ENCODE measurements at regions not wholly inside any gene's neighbourhood (a gene's known extent, or its start where the extent isn't known, plus 50 kb on each side); places are given as distances from the start of the nearest gene placed in this dataset.

DNA sequence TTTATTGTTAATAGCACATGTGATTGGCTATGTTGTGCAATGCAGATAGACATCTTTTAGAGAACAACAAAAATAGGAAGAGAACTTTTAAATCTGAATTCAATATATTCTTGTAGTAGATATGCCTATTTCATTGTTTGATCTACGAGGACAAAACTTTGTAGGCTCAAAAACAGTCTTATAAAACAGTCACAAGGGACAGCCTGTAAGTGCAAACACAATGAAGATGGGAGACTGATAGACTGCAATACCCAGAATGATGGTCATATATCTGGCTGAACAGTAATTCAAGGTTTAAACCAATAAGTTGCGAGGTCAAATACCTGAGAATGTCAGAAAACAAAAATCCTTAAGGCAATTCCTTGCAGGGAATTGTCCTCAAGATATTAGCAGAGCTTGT is 1342.9 kb upstream of the ADGRB3 start:
- no peak for DNase-seq

DNA sequence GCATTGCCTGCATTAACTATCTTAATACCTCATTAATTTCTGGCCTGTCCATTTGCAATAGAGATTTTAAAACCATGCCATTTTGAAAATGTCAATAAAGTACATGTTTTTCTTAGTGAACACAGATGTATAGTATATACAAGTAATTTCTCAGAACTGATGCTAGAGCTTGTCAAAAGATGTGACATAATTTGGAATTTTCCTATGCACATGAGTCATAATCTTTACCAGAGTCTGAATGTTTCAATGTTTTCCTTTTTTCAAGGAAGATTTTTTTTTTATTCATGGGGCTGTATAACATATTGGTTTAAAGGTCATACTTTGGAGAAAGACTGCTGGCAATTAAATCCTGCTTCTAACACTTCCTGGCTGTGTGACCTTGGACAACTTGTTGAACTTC is 1347.5 kb upstream of the ADGRB3 start:
- DNase-seq, result no peak

DNA sequence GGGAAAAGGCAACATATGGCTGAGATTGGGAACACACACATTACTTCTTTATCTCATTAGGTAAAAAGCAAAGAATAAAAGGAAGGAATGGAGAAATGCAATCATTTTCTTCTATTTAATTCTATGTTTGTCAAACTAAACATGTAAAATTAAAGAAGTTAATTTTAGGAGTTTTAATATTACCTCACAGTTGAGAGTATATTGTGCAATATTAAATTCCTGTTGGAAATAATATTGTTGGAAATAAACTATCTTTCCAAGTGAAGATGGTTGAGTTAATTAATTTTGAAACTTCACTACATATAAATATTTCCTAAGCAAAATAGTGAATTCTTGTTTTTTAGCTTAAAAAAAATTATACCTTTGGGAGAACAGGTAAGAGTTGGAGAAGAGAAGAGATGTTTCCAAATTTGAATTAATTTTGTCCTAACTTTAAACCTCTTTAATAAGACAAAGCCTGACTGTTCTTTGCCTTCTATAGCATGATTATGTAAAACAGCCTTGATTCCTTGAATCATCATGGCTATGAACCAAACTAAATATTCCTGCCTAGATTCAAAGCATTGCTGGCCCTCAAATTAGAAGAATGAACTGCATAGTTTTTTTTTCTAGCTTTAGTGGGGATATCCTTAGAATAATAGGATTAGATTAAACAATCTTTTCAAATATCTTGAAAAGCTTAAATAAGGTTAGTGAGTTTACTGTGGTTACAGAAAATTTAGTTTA is 1349.1 kb upstream of the ADGRB3 start:
- DNase-seq, result no peak

DNA sequence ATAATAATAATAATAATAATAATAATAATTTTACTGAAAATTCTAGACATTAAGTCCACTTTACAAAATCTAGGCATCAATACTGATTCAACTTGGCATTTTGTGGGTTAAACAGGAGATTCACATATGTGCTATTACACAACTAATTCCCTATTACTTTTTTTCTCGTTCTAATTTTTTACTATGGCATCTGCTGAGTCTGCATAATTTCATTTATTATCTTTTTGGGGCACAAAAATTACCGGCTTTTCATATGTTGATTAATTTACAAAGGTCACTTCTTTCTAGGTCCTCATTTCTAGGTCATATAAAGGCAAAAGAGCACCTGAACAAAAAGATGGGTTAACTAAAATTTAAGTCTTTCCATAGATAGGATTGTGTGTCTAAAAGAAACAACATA is 1357.8 kb upstream of the ADGRB3 start:
- no peak for DNase-seq

DNA sequence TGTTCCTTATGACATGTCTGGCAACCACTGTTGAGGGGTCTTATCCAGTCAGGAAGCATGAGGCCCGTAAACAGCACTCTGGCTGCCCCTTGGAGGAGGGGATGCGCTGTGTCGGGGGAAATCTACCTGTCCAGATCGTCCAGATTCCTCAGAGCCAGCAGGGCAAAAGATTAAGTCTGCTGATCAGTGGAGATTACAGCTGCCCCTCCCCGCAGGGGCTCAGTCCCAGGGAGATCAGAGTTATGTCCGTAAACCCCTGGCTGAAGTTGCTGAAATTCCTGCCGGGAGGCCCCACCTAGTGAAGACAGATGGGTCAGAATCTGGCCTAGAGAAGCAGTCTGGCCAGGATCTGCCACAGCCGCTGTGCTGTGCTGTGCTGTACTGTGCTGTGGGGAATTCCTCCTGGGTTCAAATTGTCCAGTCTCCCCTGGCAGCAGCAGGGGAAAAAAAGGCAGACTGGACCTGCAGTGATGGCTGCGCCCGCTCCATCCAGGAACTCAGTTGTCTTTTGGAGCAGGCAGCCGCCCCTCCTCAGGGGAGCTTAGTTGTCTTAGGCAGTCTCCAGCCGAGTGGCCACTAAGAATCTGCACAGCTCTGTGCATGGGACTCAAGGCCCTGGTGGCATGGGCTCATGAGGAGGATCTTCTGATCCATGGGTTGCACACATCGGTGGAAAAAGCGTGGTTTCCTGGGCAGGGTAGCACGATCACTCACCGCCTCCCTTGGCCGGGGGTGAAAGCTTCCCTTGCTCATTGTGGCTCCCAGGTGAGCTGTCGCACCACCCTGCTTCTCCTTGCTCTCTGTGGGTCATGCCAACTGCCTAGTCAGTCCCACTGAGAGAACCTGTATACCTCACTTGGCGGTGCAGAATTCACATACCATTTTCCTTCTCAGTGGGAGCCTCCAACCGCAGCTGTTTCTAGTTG is 1368.8 kb upstream of the ADGRB3 start:
- DNase-seq, result no peak

DNA sequence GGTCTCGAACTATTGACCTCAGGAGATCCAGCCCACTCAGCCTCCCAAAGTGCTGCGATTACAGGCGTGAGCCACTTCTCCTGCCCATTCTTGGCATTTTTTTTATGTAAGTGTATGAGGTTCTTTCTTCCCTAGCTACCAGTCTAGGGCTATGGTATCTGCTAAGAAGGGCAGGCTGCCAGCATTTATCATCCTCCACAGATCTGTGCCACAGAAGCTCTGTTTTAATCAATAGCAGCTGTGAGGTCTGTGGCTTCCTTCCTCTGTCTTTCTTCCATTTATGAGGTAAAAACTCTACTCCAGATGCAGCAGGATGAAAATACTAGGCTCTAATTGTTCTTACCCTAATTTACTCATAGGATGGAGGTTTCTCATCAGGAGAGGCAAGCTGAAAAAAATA is 1382.4 kb upstream of the ADGRB3 start:
- DNase-seq, result peak; percentile 53

DNA sequence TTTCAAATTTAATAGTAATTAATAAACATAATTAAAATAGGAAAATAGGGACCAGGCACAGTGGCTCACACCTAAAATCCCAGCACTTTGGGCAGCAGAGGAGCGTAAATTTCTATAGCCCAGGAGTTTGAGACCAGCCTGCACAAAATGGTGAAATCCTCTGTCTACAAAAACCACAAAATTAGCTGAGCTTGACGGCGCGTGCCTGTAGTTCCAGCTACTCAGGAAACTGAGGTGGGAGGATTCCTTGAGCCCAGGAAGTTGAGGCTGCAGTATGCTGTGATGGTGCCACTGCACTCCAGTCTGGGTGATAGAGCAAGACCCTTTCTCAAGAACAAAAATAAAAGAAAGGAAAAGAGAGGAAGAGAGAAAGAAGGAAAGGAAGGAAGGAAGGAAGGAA is 1387.0 kb upstream of the ADGRB3 start:
- DNase-seq, result no peak

DNA sequence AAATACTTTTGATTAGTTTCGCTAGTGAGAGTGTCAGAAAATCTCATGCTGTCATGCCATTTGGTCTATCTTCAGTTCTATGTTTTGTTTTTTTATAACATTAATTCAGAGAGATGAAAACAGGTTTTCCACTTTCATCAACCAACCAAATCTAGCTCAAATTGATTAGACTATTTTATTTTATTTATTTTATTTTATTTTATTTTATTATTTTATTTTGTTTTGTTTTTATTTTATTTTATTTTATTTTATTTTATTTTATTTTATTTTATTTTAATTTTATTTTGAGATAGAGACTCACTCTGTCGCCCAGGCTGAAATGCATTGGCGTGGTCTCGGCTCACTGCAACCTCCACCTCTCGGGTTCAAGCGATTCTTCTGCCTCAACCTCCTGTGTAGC is 1391.0 kb upstream of the ADGRB3 start:
- DNase-seq, result no peak

DNA sequence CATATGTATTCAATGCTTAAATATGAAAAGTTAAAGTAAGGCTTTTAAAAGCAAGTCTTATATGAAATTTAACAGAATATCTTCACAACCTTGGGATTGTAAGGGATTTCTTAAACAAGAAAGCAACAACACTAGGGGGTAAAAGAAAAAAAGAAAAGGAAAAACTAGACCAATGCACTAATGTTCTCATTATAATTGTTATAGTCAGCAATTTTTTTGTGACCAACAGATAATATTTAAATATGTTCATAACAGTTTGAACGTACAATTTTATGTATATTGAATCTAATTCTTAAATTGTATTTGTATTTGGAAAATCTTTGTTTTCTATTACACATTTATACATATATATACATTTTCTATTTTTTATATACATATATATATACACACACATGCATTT is 1397.8 kb upstream of the ADGRB3 start:
- DNase-seq, result no peak

DNA sequence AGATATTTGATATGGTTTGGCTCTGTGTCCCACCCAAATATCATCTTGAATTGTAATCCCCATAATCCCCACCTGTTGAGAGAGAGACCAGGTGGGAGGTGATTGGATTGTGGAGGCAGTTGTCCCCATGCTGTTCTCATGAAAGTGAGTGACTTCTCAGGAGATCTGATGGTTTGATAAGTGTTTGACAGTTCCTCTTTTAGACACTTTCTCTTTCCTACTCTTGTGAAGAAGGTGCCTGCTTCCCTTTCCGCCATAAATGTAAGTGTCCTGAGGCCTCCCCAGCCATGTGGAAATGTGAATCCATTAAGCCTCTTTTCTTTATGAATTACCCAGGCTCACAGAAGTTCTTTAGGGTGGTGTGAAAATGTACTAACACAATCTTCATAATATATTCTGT is 1404.0 kb upstream of the ADGRB3 start:
- peak; percentile 11 for DNase-seq

DNA sequence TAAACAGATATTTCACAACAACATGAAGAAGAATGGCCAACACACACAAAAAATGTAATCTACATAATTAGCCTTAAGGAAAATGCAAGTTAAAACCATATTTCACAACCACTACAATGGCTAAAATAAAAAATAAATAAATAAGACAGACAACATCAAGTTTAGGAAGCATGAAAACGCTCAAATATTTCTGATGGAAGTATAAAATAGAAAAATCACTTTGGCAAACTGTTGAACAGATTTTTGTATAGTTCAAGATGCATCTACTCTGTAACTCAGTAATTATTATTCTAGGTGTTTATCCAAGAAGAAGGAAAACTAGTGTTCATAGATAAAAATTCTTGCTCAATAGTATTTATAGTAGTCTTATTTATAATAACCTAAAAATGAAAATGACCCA is 1410.1 kb upstream of the ADGRB3 start:
- no peak for DNase-seq

DNA sequence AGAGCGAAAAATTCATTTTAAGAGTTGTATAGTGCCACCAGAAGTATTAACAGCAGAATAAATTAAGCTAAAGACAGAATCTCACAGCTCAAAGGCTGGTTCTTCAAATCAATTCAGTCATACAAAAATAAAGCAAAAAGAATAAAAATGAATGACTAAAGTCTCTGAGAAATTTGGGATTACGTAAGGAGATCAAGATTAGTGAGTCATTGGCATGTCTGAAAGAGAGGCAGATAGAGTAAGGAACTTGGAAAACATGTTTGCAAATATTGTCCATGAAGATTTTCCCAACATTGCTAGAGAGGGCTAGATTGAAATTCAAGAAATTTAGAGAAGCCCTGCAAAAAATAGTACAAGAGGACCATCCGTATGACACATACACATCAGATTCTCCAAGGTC is 1413.9 kb upstream of the ADGRB3 start:
- DNase-seq, result no peak

DNA sequence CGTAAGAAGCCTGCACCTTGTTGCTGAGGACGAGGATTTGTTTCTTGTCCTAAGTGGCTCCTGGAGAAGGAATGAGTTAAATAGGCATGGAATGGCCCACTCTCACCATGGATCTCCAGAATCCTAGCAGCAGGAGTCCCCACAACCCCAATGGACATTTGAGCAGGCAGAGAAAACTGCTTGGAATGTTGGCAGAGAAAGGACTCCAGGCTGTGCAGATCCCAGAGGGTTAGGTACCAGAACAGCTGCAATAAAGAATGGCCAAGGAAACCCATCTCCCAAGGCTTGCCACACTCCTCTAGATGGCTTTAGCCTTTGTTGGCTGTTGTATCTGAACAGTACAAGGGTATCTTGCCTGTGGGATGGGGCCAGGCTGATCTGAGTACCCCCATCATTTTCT is 1415.7 kb upstream of the ADGRB3 start:
- no peak for DNase-seq

DNA sequence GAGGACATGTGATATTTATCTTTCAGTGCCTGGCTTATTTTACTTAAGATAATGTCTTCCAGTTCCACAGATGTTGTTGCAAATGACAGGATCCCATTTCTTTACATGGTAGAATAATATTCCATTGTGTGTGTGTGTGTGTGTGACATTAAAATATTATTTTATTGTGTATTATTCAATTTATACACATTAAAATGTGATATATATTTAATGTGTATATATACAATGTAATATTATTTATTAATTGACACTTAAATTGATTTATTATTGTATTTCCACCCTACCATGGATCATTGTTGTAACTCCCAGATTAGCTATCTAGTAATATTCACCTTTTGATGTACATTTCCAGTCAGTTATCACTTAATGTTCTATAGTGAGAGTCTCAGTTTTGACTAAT is 1422.5 kb upstream of the ADGRB3 start:
- DNase-seq, result no peak

DNA sequence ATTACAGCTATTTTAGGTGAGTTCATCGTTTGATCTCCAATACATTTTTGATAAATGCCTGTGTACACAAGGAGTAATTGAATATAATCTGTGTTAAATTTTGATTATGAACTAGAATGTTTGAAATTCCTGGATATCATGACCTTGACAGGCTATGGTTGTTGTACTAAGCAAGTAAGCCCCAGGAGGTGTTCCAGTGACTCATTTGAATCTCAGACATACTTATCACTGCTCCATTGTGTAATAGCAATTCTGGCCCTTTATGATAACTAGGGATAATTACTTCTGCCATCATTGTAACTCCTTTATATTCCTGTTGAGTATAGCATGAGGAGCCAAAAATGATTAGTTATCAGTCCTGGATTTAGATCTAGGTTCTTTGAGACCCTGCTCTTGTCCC is 1424.6 kb upstream of the ADGRB3 start:
- DNase-seq, result no peak

DNA sequence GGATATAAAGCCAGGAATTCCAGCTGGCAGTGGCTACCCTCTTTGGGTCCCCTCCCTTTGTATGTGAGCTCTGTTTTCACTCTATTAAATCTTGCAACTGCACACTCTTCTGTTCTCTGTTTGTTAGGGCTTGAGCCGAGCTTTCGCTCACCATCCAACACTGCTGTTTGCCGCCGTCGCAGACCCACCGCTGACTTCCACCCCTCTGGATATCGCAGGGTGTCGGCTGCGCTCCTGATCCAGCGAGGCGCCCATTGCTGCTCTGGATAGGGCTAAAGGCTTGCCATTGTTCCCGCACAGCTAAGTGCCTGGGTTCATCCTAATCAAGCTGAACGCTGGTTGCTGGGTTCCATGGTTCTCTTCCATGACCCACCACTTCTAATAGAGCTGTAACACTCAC is 1433.5 kb upstream of the ADGRB3 start:
- DNase-seq, result no peak

DNA sequence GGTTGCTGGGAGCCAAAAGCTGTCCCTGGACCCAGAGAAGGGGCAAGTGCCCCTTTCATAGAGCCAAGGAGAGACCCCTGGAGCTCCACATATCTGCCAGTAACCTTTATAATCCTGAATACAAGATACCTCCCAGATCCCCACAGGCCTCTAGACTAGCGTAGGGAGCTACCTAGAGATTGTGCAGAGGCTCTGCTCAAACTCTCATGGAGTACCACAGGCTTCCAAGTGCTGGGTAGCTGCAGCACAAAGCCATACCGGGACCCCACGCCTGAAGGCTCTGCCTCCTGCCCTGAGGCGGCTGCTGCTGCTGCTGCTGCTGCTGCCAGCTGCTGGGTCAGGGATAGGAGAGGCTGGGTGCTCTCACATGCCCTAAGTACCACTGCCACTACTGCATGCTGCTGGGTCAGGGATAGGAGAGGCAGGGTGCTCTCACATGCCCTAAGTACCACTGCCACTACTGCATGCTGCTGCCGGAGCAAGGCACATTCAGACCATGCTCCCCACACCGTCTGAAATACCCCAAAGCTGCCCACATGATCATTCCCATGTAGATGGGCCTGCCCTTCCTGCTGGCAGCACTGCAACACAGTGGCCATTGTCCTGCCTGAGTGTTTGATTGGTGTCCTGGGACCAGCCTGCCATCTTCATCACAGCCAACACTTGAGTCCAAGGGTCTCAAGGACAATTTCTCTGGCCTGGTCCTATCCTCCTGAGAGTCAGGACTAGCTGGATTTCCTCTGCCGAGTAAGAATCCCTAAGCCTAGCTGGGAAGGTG is 1434.3 kb upstream of the ADGRB3 start:
- no peak for DNase-seq

DNA sequence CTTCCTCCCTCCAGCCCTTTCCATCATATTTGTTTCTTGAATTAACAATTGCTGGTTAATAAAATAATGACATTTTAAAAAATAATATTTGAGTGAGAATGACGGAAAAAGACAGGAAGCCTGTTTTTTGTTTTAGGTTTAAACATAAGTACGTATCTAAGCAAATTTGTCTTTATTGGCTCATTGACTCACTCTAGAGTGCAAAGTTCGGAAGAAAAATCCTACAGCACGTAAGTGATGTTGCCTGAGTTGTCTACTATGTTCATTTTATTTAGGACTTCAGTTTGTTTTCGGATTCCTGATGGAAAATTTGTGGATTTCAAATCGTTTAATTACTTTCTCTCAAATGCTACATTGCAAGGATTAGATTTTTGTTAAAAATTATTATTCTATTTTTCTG is 1435.7 kb upstream of the ADGRB3 start:
- no peak for DNase-seq

DNA sequence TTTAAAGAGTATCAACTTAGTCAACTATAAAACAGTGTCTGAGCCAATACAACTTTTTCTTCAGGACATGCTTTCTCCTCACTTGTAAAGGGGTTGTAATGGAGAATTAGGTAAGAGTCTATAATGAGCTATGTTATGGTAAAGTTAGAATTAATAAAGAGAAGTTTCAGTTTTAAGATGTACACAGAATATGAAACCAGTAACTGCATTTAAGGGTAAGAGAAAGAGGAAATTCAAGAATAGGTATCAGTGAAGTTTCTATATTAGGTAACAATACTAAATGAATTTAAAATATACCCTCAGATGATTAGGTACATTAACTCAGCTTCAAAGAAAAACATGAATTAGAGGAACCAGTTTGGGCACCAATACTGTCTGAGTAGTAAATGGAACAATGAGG is 1444.3 kb upstream of the ADGRB3 start:
- DNase-seq, result no peak

DNA sequence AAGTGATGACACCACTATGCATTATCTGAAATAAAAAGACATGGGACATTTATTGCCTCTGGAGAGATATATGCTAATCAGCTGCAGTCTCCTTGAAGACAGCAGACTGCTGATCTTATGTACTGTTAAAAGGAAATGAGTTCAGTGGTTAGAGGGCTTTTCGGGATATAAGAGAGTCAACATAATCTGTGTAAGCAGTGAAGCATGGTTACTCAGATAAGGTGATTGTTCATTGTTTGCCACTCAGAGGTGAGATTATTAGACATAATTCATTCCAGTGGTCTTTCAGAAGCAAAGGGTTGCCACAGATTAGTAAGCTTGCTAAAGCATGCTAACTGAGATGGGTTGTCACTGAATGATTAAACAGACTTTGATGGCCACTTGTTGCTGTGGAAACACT is 1450.7 kb upstream of the ADGRB3 start:
- peak; percentile 9 for DNase-seq

DNA sequence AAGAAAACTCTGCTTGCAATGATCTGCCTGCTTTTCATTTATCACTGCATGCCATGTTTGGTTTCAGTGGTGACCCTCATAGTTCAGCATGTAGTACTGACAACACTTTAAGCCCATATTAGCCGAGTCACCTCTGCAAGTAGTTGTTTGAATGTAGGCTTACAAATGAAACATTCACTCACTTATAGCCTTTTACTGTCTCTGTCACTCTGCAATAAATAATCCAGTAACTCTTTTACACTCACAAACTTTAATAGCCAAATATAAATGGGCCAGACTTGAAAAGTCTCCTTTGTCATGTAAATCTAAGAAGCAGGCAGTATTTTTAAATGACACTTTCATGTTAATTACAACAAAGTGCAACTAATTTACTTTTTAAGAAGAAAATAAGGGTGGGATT is 1460.0 kb upstream of the ADGRB3 start:
- DNase-seq, result no peak

DNA sequence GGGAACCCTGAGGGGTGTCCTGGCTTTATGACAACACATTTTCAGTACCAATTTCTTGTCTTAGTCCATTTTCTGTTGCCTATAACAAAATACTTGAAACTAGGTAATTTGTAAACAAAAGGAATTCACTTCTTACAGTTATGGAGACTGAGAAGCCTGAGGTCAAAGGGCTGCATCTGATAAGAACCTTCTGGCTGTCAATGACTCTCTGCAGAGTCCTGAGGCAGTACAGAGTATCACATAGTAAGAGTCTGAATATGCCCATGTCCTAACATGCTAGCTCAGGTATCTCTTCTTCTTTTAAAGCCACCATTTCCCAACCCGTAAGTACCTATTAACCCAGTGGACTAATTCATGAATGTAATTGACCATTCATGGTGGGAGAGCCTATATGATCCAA is 1458.6 kb upstream of the EYS start:
- no peak for DNase-seq

DNA sequence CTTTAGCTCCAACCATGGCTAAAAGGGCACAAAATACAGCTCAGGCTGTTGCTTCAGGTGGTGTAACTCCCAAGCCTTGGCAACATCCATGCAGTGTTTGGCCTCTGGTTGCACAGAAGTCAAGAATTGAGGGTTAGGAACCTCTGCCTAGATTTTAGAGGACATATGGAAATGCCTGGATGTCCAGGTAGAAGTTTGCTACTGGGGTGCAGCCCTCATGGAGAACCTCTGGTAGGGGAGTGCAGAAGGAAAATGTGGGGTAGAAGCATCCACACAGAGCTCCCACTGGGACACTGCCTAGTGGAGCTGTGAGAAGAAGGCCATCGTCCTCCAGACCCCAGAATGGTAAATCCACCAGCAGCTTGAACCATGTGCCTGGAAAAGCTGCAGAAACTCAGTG is 1453.8 kb upstream of the EYS start:
- no peak for DNase-seq

DNA sequence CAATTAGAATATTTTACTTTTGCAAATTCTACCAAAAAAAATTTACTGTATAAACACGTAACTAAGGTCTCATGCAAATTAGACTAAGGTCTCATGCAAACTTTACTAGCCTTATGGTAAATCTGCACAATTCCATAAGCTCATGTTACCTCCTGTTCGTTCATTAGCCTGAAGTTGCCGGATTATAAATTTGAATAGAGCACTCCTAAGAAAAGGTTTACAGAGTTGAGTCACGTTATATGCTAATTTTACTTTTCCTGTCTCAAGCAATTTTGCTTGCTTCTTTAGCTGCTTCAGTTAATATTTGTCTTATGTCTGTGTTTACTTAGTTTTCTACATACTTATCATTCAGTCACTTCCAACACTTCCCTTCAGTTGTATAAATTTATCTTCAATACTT is 1434.0 kb upstream of the EYS start:
- no peak for DNase-seq
